A549 (cell line): ENCODE measurements at regions not wholly inside any gene's neighbourhood (a gene's known extent, or its start where the extent isn't known, plus 50 kb on each side); places are given as distances from the start of the nearest gene placed in this dataset.

Experiments
- ATAC-seq, 2 experiments: fragments of 200-7000 bp in 1 of 2; fragments of >200 bp in 1 of 2; cut with Nextera tagmentation in 1 of 2; cut with Tn5 transposase in 1 of 2; 3 replicates each; pipeline versions ENCODE4 v1.8.0 to v1.9.1; 2018 to 2020; ENCODE audit warnings: mild to moderate bottlenecking in 1 of 2, moderate library complexity in 1 of 2
- CTCF ChIA-PET: fragments of 300-600 bp; sonication (Branson Sonifier 250); formaldehyde crosslinking; extraction: SDS; loops from one replicate; lab custom pipeline; 2021; ENCODE audit warnings: antibody characterized with exemption, inconsistent platforms; lab: Yijun Ruan, JAX
- POLR2A ChIA-PET: fragments of 350-600 bp; formaldehyde crosslinking; extraction: SDS; loops from one replicate; lab custom pipeline; 2021; ENCODE audit warnings: antibody characterized with exemption, inconsistent platforms; lab: Yijun Ruan, JAX
- DNase-seq, 2 experiments: peaks; one replicate each; pipeline versions ENCODE4 v3.0.0 to v3.0.0-alpha.2; 2011 to 2016; ENCODE audit warnings: low read depth in 1 of 2, low spot score in 1 of 2
- FAIRE-seq: peaks from 2 replicates; lab custom pipeline; 2011; peaks lifted over from hg19 to GRCh38; lab: Jason Lieb, UNC
- H3K27ac ChIP-seq, 2 experiments: fragments of >200 bp; sonication (Bioruptor Twin); formaldehyde crosslinking; 3 replicates each; pipeline ENCODE4 v1.5.1; 2016 to 2017
- H3K4me1 ChIP-seq: fragments of >200 bp; sonication (Bioruptor Twin); formaldehyde crosslinking; 3 replicates; pipeline ENCODE4 v1.6.1; 2016
- H3K4me2 ChIP-seq: fragments of >200 bp; sonication (Bioruptor Twin); formaldehyde crosslinking; 3 replicates; pipeline ENCODE4 v1.6.1; 2016
- H3K4me3 ChIP-seq: fragments of >200 bp; sonication (Bioruptor Twin); formaldehyde crosslinking; 3 replicates; pipeline ENCODE4 v1.5.1; 2016
- H3K9me3 ChIP-seq: fragments of >200 bp; sonication (Bioruptor Twin); formaldehyde crosslinking; 3 replicates; pipeline ENCODE4 v1.6.1; 2016
- ATOH8 ChIP-seq: fragments of 250-450 bp; sonication (Bioruptor Pico); IDR thresholded peaks from 2 replicates; pipeline ENCODE4 v1.5.0; 2020; ENCODE audit warnings: low read depth, mild to moderate bottlenecking, moderate library complexity
- CBX8 ChIP-seq: fragments of 200-600 bp; sonication (generic); IDR thresholded peaks from 2 replicates; pipeline ENCODE4 v1.6.1; 2016
- CHD4 ChIP-seq: fragments of 200-600 bp; sonication (generic); IDR thresholded peaks from 2 replicates; pipeline ENCODE4 v1.6.1; 2016; ENCODE audit warnings: antibody characterized with exemption, mild to moderate bottlenecking, borderline replicate concordance
- EHF ChIP-seq: fragments of 250-450 bp; sonication (Bioruptor Pico); IDR thresholded peaks from 2 replicates; pipeline ENCODE4 v1.5.0; 2020; ENCODE audit warnings: mild to moderate bottlenecking
- EHMT2 ChIP-seq: fragments of 200-600 bp; sonication (generic); IDR thresholded peaks from 2 replicates; pipeline ENCODE4 v1.6.1; 2016; ENCODE audit warnings: antibody characterized with exemption, low read depth, mild to moderate bottlenecking, moderate library complexity
- FOSB ChIP-seq: fragments of 250-450 bp; sonication (Bioruptor Pico); IDR thresholded peaks from 2 replicates; pipeline ENCODE4 v1.5.0; 2020; ENCODE audit warnings: mild to moderate bottlenecking, moderate library complexity
- HDAC2 ChIP-seq: fragments of 200-600 bp; sonication (generic); IDR thresholded peaks from 2 replicates; pipeline ENCODE4 v1.6.1; 2016
- HEYL ChIP-seq: fragments of 250-450 bp; sonication (Bioruptor Pico); IDR thresholded peaks from 2 replicates; pipeline ENCODE4 v1.8.0; 2021; ENCODE audit warnings: mild to moderate bottlenecking, moderate library complexity
- HOXB5 ChIP-seq: fragments of 250-450 bp; sonication (Bioruptor Pico); IDR thresholded peaks from 2 replicates; pipeline ENCODE4 v1.5.0; 2020; ENCODE audit warnings: mild to moderate bottlenecking, moderate library complexity
- KDM1A ChIP-seq: fragments of 200-600 bp; sonication (generic); IDR thresholded peaks from 2 replicates; pipeline ENCODE4 v1.6.1; 2016; ENCODE audit warnings: low read depth, mild to moderate bottlenecking
- KDM5A ChIP-seq: fragments of 200-600 bp; sonication (generic); IDR thresholded peaks from 2 replicates; pipeline ENCODE4 v1.6.1; 2016; ENCODE audit warnings: antibody characterized with exemption, mild to moderate bottlenecking
- MAFK ChIP-seq: fragments of 450-650 bp; IDR thresholded peaks from 2 replicates; pipeline ENCODE4 v1.6.1; 2014; ENCODE audit not compliant: partially characterized antibody
- MAZ ChIP-seq: fragments of 150-350 bp; IDR thresholded peaks from 2 replicates; pipeline ENCODE4 v1.6.1; 2014; ENCODE audit warnings: antibody characterized with exemption, low read depth, low read length, borderline replicate concordance
- MYC ChIP-seq: IDR thresholded peaks from 2 replicates; pipeline ENCODE4 v1.6.1; 2012; ENCODE audit warnings: mild to moderate bottlenecking, inconsistent platforms, low read length, improper control_type of control experiment, borderline replicate concordance
- NFE2L2 ChIP-seq: fragments of 150-350 bp; conservative IDR thresholded peaks from 2 replicates; pipeline ENCODE4 v1.6.1; 2014; ENCODE audit warnings: low read length
- NPAS2 ChIP-seq: fragments of 250-450 bp; sonication (Bioruptor Pico); IDR thresholded peaks from 2 replicates; pipeline ENCODE4 v1.8.0; 2022; ENCODE audit warnings: mild to moderate bottlenecking, moderate library complexity, borderline replicate concordance
- PHF8 ChIP-seq: fragments of 200-600 bp; sonication (generic); IDR thresholded peaks from 2 replicates; pipeline ENCODE4 v1.6.1; 2016; ENCODE audit warnings: low read depth, mild to moderate bottlenecking, antibody characterized with exemption, moderate library complexity, borderline replicate concordance
- POLR2A ChIP-seq: IDR thresholded peaks from 2 replicates; pipeline ENCODE4 v1.6.1; 2012; ENCODE audit warnings: mild to moderate bottlenecking, low read length
- RARB ChIP-seq: fragments of 250-450 bp; sonication (Bioruptor Pico); IDR thresholded peaks from 2 replicates; pipeline ENCODE4 v1.8.0; 2021; ENCODE audit warnings: mild to moderate bottlenecking, moderate library complexity
- RFX5 ChIP-seq: fragments of 450-650 bp; IDR thresholded peaks from 2 replicates; pipeline ENCODE4 v1.7.1; 2014; ENCODE audit warnings: antibody characterized with exemption, mild to moderate bottlenecking, moderate library complexity
- TFCP2L1 ChIP-seq: fragments of 250-450 bp; sonication (Bioruptor Pico); IDR thresholded peaks from 2 replicates; pipeline ENCODE4 v1.5.0; 2021; ENCODE audit warnings: mild to moderate bottlenecking
- TP53 ChIP-seq: fragments of 250-450 bp; sonication (Bioruptor Pico); IDR thresholded peaks from 2 replicates; pipeline ENCODE4 v1.5.0; 2021; ENCODE audit warnings: mild to moderate bottlenecking, moderate library complexity
- ZC3H11A ChIP-seq: fragments of 450-650 bp; IDR thresholded peaks from 2 replicates; pipeline ENCODE4 v1.6.1; 2014; ENCODE audit warnings: antibody characterized with exemption, mild to moderate bottlenecking
- ZFP36 ChIP-seq: fragments of 450-650 bp; IDR thresholded peaks from 2 replicates; pipeline ENCODE4 v1.6.1; 2014; ENCODE audit warnings: borderline replicate concordance; ENCODE audit not compliant: partially characterized antibody
- WGBS: methylation state at CpG from one replicate; pipeline ENCODE4 v1.1.6; 2017; ENCODE audit errors: missing lambda C conversion rate; 5-methylcytosine and 5-hydroxymethylcytosine counted together
- TF ChIP-seq, protein P1 (sequence below): fragments of 150-350 bp; IDR thresholded peaks from 2 replicates; pipeline ENCODE4 v1.6.1; 2014; ENCODE audit warnings: low read depth, mild to moderate bottlenecking, low read length
- TF ChIP-seq, protein P2 (sequence below): fragments of >200 bp; sonication (Bioruptor Twin); formaldehyde crosslinking; IDR thresholded peaks from 3 replicates; pipeline ENCODE4 v1.6.1; 2016
- TF ChIP-seq, protein P3 (sequence below): fragments of 450-650 bp; IDR thresholded peaks from 2 replicates; pipeline ENCODE4 v1.6.1; 2014; ENCODE audit warnings: antibody characterized with exemption
- TF ChIP-seq, protein P4 (sequence below): fragments of >200 bp; sonication (Bioruptor Twin); formaldehyde crosslinking; IDR thresholded peaks from 3 replicates; pipeline ENCODE4 v1.5.1; 2016

- no peak for DNase-seq
- 50% methylated on average over 2 of the region's 2 CpGs for WGBS
- ATAC-seq, result no peak
- TF ChIP-seq, protein P1, sequence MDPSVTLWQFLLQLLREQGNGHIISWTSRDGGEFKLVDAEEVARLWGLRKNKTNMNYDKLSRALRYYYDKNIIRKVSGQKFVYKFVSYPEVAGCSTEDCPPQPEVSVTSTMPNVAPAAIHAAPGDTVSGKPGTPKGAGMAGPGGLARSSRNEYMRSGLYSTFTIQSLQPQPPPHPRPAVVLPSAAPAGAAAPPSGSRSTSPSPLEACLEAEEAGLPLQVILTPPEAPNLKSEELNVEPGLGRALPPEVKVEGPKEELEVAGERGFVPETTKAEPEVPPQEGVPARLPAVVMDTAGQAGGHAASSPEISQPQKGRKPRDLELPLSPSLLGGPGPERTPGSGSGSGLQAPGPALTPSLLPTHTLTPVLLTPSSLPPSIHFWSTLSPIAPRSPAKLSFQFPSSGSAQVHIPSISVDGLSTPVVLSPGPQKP, result no peak
- TF ChIP-seq ZC3H11A (no peak), TP53 (CRISPR knock-in tag) (no peak), HEYL (CRISPR knock-in tag) (no peak), NFE2L2 (no peak), ATOH8 (CRISPR knock-in tag) (no peak), TFCP2L1 (CRISPR knock-in tag) (no peak), EHMT2 (no peak), POLR2A (no peak), CHD4 (no peak), FOSB (CRISPR knock-in tag) (no peak), KDM1A (no peak), NPAS2 (CRISPR knock-in tag) (no peak), RFX5 (no peak)
- TF ChIP-seq, protein P2, sequence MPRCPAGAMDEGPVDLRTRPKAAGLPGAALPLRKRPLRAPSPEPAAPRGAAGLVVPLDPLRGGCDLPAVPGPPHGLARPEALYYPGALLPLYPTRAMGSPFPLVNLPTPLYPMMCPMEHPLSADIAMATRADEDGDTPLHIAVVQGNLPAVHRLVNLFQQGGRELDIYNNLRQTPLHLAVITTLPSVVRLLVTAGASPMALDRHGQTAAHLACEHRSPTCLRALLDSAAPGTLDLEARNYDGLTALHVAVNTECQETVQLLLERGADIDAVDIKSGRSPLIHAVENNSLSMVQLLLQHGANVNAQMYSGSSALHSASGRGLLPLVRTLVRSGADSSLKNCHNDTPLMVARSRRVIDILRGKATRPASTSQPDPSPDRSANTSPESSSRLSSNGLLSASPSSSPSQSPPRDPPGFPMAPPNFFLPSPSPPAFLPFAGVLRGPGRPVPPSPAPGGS, result no peak
- TF ChIP-seq, protein P3, sequence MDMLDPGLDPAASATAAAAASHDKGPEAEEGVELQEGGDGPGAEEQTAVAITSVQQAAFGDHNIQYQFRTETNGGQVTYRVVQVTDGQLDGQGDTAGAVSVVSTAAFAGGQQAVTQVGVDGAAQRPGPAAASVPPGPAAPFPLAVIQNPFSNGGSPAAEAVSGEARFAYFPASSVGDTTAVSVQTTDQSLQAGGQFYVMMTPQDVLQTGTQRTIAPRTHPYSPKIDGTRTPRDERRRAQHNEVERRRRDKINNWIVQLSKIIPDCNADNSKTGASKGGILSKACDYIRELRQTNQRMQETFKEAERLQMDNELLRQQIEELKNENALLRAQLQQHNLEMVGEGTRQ, result no peak
- Histone ChIP-seq H3K4me3 (no peak overlapping the region), H3K9me3 (no peaks in the 10 kb centered on the region), H3K27ac (no peak overlapping the region), H3K4me1 (no peaks in the 10 kb centered on the region), H3K4me2 (no peak overlapping the region)
- ChIA-PET POLR2A (no interaction called here), CTCF (no interaction called here)
- FAIRE-seq, result no peak
Measured at GRCh38 chr3:178169421-178169820, 366.8 kb upstream of the KCNMB2 start.

- H3K4me1 ChIP-seq, result no peaks in the 10 kb centered on the region
- DNase-seq (peak in 1 of 2 experiments; percentile 0), ATAC-seq (no peak), FAIRE-seq (no peak)
- no peak overlapping the region for H3K4me2 ChIP-seq
- H3K27ac ChIP-seq, result no peak overlapping the region
- H3K4me3 ChIP-seq, result no peak overlapping the region
- CTCF ChIA-PET, result no interaction called here
- 79% methylated on average over 4 of the region's 4 CpGs for WGBS
- TF ChIP-seq PHF8 (no peak), KDM5A (no peak), NFE2L2 (no peak), MYC (no peak), RARB (no peak), EHF (CRISPR knock-in tag) (no peak), MAFK (no peak), HOXB5 (CRISPR knock-in tag) (no peak), TP53 (CRISPR knock-in tag) (no peak), ZFP36 (no peak), CBX8 (no peak), MAZ (no peak), HDAC2 (no peak), ZC3H11A (no peak)
- TF ChIP-seq, protein P4, sequence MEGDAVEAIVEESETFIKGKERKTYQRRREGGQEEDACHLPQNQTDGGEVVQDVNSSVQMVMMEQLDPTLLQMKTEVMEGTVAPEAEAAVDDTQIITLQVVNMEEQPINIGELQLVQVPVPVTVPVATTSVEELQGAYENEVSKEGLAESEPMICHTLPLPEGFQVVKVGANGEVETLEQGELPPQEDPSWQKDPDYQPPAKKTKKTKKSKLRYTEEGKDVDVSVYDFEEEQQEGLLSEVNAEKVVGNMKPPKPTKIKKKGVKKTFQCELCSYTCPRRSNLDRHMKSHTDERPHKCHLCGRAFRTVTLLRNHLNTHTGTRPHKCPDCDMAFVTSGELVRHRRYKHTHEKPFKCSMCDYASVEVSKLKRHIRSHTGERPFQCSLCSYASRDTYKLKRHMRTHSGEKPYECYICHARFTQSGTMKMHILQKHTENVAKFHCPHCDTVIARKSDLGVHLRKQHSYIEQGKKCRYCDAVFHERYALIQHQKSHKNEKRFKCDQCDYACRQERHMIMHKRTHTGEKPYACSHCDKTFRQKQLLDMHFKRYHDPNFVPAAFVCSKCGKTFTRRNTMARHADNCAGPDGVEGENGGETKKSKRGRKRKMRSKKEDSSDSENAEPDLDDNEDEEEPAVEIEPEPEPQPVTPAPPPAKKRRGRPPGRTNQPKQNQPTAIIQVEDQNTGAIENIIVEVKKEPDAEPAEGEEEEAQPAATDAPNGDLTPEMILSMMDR, result no peak
- POLR2A ChIA-PET, result no interaction called here
- no peaks in the 10 kb centered on the region for H3K9me3 ChIP-seq
Measured at GRCh38 chr3:178170698-178171535, 365.3 kb upstream of the KCNMB2 start.
